HG02981 (cell line): ENCODE measurements at regions not wholly inside any gene's neighbourhood (a gene's known extent, or its start where the extent isn't known, plus 50 kb on each side); places are given as distances from the start of the nearest gene placed in this dataset.

Experiments used
- ATAC-seq: cut with Tn5 transposase; IDR thresholded peaks from one replicate; pipeline ENCODE4 v1.9.1; 2021; ENCODE audit warnings: mild to moderate bottlenecking, moderate library complexity; ENCODE audit not compliant: unreplicated experiment

- no peak for ATAC-seq
Observed at GRCh38 chr14:86597279-86597678, 1067.3 kb downstream of the FLRT2 start.

- no peak for ATAC-seq
Observed at GRCh38 chr14:86596024-86596423, 1066.1 kb downstream of the FLRT2 start.

GRCh38 chr14:86575141-86575540 is 1045.2 kb downstream of the FLRT2 start:
- no peak for ATAC-seq

- ATAC-seq = no peak
Observed at GRCh38 chr14:86574778-86575129, 1044.8 kb downstream of the FLRT2 start.

- no peak for ATAC-seq
Observed at GRCh38 chr14:86574051-86574777, 1044.3 kb downstream of the FLRT2 start.

- ATAC-seq = no peak
Observed at GRCh38 chr14:86570371-86570770, 1040.4 kb downstream of the FLRT2 start.

GRCh38 chr14:86543521-86543920 is 1013.6 kb downstream of the FLRT2 start:
- no peak for ATAC-seq

GRCh38 chr14:86541972-86542371 is 1012.0 kb downstream of the FLRT2 start:
- no peak for ATAC-seq

GRCh38 chr14:86540636-86541247 is 1010.8 kb downstream of the FLRT2 start:
- ATAC-seq = no peak

- no peak for ATAC-seq
Observed at GRCh38 chr14:86539361-86540070, 1009.6 kb downstream of the FLRT2 start.

- ATAC-seq = no peak
Observed at GRCh38 chr14:86533834-86534233, 1003.9 kb downstream of the FLRT2 start.

GRCh38 chr14:86532219-86532618 is 1002.3 kb downstream of the FLRT2 start:
- no peak for ATAC-seq

- ATAC-seq = no peak
Observed at GRCh38 chr14:86530457-86530856, 1000.5 kb downstream of the FLRT2 start.

- ATAC-seq = no peak
Observed at GRCh38 chr14:86527312-86527711, 997.4 kb downstream of the FLRT2 start.

GRCh38 chr14:86525673-86526072 is 995.7 kb downstream of the FLRT2 start:
- ATAC-seq = no peak

- no peak for ATAC-seq
Observed at GRCh38 chr14:86521843-86522242, 991.9 kb downstream of the FLRT2 start.

- no peak for ATAC-seq
Observed at GRCh38 chr14:86521031-86521730, 991.2 kb downstream of the FLRT2 start.

GRCh38 chr14:86518298-86518697 is 988.4 kb downstream of the FLRT2 start:
- ATAC-seq = no peak

- no peak for ATAC-seq
Observed at GRCh38 chr14:86515195-86515594, 985.3 kb downstream of the FLRT2 start.

- ATAC-seq = no peak
Observed at GRCh38 chr14:86513564-86513963, 983.6 kb downstream of the FLRT2 start.

- no peak for ATAC-seq
Observed at GRCh38 chr14:86513056-86513455, 983.1 kb downstream of the FLRT2 start.

- ATAC-seq = no peak
Observed at GRCh38 chr14:86510491-86510890, 980.5 kb downstream of the FLRT2 start.
